Psoas muscle (tissue), 7 donors: ENCODE measurements at regions not wholly inside any gene's neighbourhood (a gene's known extent, or its start where the extent isn't known, plus 50 kb on each side); places are given as distances from the start of the nearest gene placed in this dataset.

Experiments used
- ATAC-seq, 4 donors: fragments of 200-7000 bp; cut with Tn5 transposase; one replicate each; pipeline ENCODE4 v1.9.1; 2020; ENCODE audit warnings: moderate library complexity in 3 of 4, mild to moderate bottlenecking in 2 of 4
- DNase-seq, 2 donors: peaks; one replicate each; pipeline ENCODE4 v3.0.0-alpha.2; 2020
- H3K27ac ChIP-seq: fragments of 200-600 bp; one replicate; pipeline ENCODE4 v1.8.0; 2022
- H3K27me3 ChIP-seq, 3 donors: fragments of 200-600 bp in 1 of 3; one replicate each; pipeline versions ENCODE4 v1.6.1 to v1.8.0; 2013 to 2022; ENCODE audit warnings: low read length in 2 of 3, mild to moderate bottlenecking in 2 of 3, moderate library complexity in 1 of 3; ENCODE audit not compliant: insufficient read depth in 3 of 3
- H3K36me3 ChIP-seq, 2 donors: fragments of 200-600 bp in 1 of 2; one replicate each; pipeline versions ENCODE4 v1.6.1 to v1.8.0; 2013 to 2022; ENCODE audit warnings: low read depth in 1 of 2, mild to moderate bottlenecking in 1 of 2, moderate library complexity in 1 of 2; ENCODE audit not compliant: insufficient read depth in 1 of 2
- H3K4me1 ChIP-seq: fragments of 200-600 bp; one replicate; pipeline ENCODE4 v1.8.0; 2022
- H3K4me3 ChIP-seq: fragments of 200-600 bp; one replicate; pipeline ENCODE4 v1.8.0; 2022; ENCODE audit warnings: mild to moderate bottlenecking
- H3K9me3 ChIP-seq: fragments of 200-600 bp; one replicate; pipeline ENCODE4 v1.8.0; 2022
- WGBS, 3 donors: extraction: QIAGEN DNeasy Blood & Tissue Kit; methylation state at CpG; one replicate each; pipeline versions ENCODE4 v1.1.6 to v1.1.7; 2013; 5-methylcytosine and 5-hydroxymethylcytosine counted together
- intact Hi-C, 2 donors: fragments of 100-400 bp; cut with DNase I; formaldehyde crosslinking; loops; one replicate each; pipeline versions ENCODE4 v1.11.0 to v1.14.2; 2022
- TF ChIP-seq, protein P1 (sequence below): fragments of 200-600 bp; IDR thresholded peaks from one replicate; pipeline ENCODE4 v1.8.0; 2022; ENCODE audit warnings: antibody characterized with exemption
- donor health status: healthy with polysubstance abuse.
- donor health status: DM: no; HTN: no; CAD: no; lungs with moderate emphysema.
- donor health status: Bipolar disorder and iron deficiency.
- donor health status: healthy.
- donor health status: DM: yes; HTN: yes; CAD: no.
- donor health status: DM: no; HTN: no; CAD: no.
- donor health status: DM: yes; HTN: yes; CAD: no.

DNA sequence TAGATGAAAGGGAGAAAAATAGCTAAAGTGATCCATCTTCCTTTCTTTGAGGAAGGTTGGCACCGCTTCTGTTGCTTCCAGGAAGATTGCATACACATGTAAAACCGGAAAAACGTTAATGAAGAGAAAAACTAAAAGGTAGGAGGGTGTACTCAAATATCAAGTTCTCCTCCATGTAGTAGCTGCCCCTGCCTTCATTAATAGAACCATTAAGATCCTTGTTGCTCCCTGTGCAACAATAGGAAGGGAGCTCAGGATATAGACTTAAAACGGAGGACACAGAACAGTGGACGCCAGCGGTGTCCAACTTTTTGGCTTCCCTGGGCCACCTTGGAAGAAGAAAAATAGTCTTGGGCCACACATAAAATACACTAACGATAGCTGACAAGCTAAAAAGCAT is 118.9 kb downstream of the TMEM174 start:
- no peak for ATAC-seq
- peaks cover 2 to 30% (median 6%) of the 10 kb centered on the region in 3 donors for H3K27me3 ChIP-seq
- intact Hi-C loops, result no loop called here
- H3K36me3 ChIP-seq, result no peaks in the 10 kb centered on the region
- no peaks in the 10 kb centered on the region for H3K4me1 ChIP-seq
- H3K4me3 ChIP-seq, result no peak overlapping the region
- no peak overlapping the region for H3K27ac ChIP-seq
- TF ChIP-seq, protein P1, sequence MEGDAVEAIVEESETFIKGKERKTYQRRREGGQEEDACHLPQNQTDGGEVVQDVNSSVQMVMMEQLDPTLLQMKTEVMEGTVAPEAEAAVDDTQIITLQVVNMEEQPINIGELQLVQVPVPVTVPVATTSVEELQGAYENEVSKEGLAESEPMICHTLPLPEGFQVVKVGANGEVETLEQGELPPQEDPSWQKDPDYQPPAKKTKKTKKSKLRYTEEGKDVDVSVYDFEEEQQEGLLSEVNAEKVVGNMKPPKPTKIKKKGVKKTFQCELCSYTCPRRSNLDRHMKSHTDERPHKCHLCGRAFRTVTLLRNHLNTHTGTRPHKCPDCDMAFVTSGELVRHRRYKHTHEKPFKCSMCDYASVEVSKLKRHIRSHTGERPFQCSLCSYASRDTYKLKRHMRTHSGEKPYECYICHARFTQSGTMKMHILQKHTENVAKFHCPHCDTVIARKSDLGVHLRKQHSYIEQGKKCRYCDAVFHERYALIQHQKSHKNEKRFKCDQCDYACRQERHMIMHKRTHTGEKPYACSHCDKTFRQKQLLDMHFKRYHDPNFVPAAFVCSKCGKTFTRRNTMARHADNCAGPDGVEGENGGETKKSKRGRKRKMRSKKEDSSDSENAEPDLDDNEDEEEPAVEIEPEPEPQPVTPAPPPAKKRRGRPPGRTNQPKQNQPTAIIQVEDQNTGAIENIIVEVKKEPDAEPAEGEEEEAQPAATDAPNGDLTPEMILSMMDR, result no peak
- no peak for DNase-seq
- no peaks in the 10 kb centered on the region for H3K9me3 ChIP-seq
- WGBS, 3 donors, result 83 to 87% (median 86%) methylated on average over 7 of the region's 7 CpGs

DNA sequence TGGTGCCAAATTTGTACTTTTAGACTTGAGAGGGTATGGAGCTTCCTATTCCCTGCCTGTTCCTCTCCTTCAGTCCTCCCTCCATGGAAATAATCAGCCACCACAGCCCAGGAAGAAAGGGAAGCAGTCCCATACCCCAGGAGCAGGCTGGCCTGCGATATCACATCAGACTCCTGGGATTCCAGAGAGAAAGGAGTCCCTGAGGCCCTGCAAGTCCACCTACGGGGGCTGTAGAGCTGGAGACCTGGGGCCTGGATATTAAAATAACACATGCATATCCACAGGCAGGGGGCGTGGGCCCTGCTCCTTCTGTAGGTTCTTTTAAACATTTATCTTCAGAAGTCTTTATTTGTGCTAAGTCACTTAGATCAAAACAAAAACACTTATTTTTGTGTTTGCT is 117.2 kb downstream of the TMEM174 start:
- Histone ChIP-seq H3K27me3 (peaks cover 0 to 24% (median 2%) of the 10 kb centered on the region in 3 donors), H3K27ac (no peak overlapping the region), H3K9me3 (no peaks in the 10 kb centered on the region), H3K4me1 (no peaks in the 10 kb centered on the region), H3K36me3 (no peaks in the 10 kb centered on the region), H3K4me3 (no peak overlapping the region)
- TF ChIP-seq, protein P1, result no peak
- intact Hi-C loops, result no loop called here
- no peak for DNase-seq
- WGBS, 3 donors, result 72 to 81% (median 80%) methylated on average over 3 of the region's 3 CpGs
- ATAC-seq, result no peak

DNA sequence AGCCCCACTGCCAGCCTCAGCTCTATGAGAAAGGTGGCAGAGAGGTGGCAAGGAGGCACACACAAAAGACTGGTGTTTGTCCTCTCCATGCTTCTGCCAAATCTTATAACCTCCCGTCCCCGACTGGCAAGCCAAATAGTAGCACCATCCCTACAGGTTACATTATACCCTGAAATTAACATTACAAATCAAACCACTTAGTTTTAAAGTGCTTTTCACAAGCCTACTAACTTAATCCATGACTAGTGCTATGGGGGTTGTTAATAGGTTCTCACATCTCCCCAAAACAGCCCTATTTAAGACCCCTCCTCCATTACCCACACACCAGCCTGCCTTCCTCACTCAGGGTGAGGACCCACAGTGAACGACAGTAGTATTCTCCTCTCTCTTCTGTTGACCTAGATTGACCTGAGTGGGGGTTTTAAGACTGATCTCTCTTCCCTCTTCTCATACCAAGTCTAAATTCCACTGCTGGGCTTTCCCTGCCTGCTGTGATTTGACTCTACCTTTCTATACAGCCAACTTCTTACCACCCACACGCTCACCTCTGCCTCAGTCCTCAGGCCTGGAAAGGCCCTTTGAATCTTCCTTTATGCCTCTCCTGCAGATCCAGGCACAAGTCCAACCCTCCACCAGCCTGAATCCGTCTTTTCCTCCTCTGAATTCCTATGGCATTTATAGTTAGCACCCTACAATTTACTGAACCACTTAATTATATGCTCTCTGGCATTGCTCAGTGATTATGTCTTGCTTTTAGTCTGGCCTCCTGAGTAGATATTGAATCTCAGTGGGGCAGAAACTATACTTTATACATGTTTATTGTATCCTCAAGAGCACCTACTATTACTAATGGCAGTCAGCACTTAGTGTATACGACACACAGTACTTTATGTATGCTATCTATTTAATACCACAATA is 116.1 kb downstream of the TMEM174 start:
- H3K36me3 ChIP-seq, result no peaks in the 10 kb centered on the region
- 61 to 67% (median 65%) methylated on average over 6 of the region's 6 CpGs for WGBS, 3 donors
- peaks cover 0 to 18% (median 2%) of the 10 kb centered on the region in 3 donors for H3K27me3 ChIP-seq
- H3K9me3 ChIP-seq, result no peaks in the 10 kb centered on the region
- intact Hi-C loops, result no loop called here
- ATAC-seq (no peak), DNase-seq (no peak)
- no peaks in the 10 kb centered on the region for H3K4me1 ChIP-seq
- no peak overlapping the region for H3K4me3 ChIP-seq
- H3K27ac ChIP-seq, result no peak overlapping the region
- TF ChIP-seq, protein P1, result no peak

DNA sequence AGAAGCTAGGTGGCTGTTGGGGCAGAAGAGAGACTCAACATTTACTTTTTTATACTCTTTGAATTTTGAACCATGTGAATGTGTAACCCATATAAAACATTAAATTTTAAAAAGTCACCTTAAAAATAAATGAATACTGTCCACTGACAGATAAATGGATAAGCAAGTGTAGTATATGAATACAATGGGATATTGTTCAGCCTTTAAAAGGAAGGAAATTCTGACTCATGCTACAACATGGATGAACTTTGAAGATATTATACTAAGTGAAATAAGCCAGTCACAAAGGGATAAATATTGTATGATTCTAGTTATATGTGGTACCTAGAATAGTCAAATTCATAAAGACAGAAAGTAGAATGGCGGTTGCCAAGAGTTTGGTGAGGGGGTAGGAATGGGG is 113.9 kb downstream of the TMEM174 start:
- no peak for DNase-seq

More for the DNA sequence above, 113.9 kb downstream of the TMEM174 start:
- Histone ChIP-seq H3K4me3 (no peak overlapping the region), H3K9me3 (no peaks in the 10 kb centered on the region), H3K36me3 (no peaks in the 10 kb centered on the region), H3K27ac (no peak overlapping the region), H3K4me1 (no peaks in the 10 kb centered on the region), H3K27me3 (peaks cover 0 to 22% (median 0%) of the 10 kb centered on the region in 3 donors)
- intact Hi-C loops, result no loop called here
- 95 to 98% (median 97%) methylated on average over 1 of the region's 1 CpG for WGBS, 3 donors
- TF ChIP-seq, protein P1, result no peak
- no peak for ATAC-seq
